Mucosa of descending colon (tissue), 3 donors: ENCODE measurements at regions not wholly inside any gene's neighbourhood (a gene's known extent, or its start where the extent isn't known, plus 50 kb on each side); places are given as distances from the start of the nearest gene placed in this dataset.

ENCODE experiments used
- ATAC-seq: fragments of 200-7000 bp; cut with Tn5 transposase; one replicate; pipeline ENCODE4 v1.9.1; 2020; ENCODE audit warnings: mild to moderate bottlenecking, moderate library complexity
- DNase-seq, 3 donors: peaks; one replicate each; pipeline ENCODE4 v3.0.0-alpha.2; 2020
- H3K36me3 ChIP-seq: fragments of 200-600 bp; one replicate; pipeline ENCODE4 v1.8.0; 2021; ENCODE audit warnings: low read depth, mild to moderate bottlenecking
- H3K4me1 ChIP-seq: fragments of 200-600 bp; one replicate; pipeline ENCODE4 v1.8.0; 2021; ENCODE audit warnings: low read depth, mild to moderate bottlenecking
- H3K4me3 ChIP-seq: fragments of 200-600 bp; one replicate; pipeline ENCODE4 v1.8.0; 2021; ENCODE audit warnings: mild to moderate bottlenecking
- H3K9me3 ChIP-seq: fragments of 200-600 bp; one replicate; pipeline ENCODE4 v1.8.0; 2021; ENCODE audit warnings: mild to moderate bottlenecking
- CTCF ChIP-seq: fragments of 200-600 bp; IDR thresholded peaks from one replicate; pipeline ENCODE4 v1.8.0; 2022; ENCODE audit warnings: antibody characterized with exemption, mild to moderate bottlenecking
- intact Hi-C, 2 donors: fragments of 100-400 bp; cut with DNase I in 1 of 2; cut with micrococcal nuclease in 1 of 2; formaldehyde crosslinking; loops; one replicate each; pipeline versions ENCODE4 v1.11.0 to v1.11.1; 2022; cut with DNase I, micrococcal nuclease
- donor health status: DM: no; HTN: no; CAD: no; lungs with moderate emphysema.
- donor health status: DM: no; HTN: no; CAD: no.
- donor health status: DM: no; HTN: yes; CAD: no.

GRCh38 chr12:70045036-70045435 is 198.2 kb upstream of the CNOT2 start:
- peak; percentile 42 for ATAC-seq

GRCh38 chr12:70045514-70045913 is 197.7 kb upstream of the CNOT2 start:
- intact Hi-C loops = no loop called here
- DNase-seq = peak in 1 of 3 donors; percentile 33
- no peaks in the 10 kb centered on the region for H3K9me3 ChIP-seq
- TF ChIP-seq CTCF = no peak
- H3K36me3 ChIP-seq = no peaks in the 10 kb centered on the region
- peaks cover 35% of the 10 kb centered on the region for H3K4me1 ChIP-seq
- H3K4me3 ChIP-seq = no peak overlapping the region
- ATAC-seq = peak; percentile 55

More at GRCh38 chr12:70045036-70045435, 198.2 kb upstream of the CNOT2 start:
- Histone ChIP-seq H3K4me1 (peaks cover 30% of the 10 kb centered on the region), H3K36me3 (no peaks in the 10 kb centered on the region), H3K9me3 (no peaks in the 10 kb centered on the region), H3K4me3 (no peak overlapping the region)
- no peak for DNase-seq
- no peak for TF ChIP-seq CTCF
- intact Hi-C loops = no loop called here

GRCh38 chr12:70048521-70049250 is 194.5 kb upstream of the CNOT2 start:
- intact Hi-C loops = no loop called here
- no peaks in the 10 kb centered on the region for H3K36me3 ChIP-seq
- ATAC-seq = peak; percentile 67
- H3K4me3 ChIP-seq = no peak overlapping the region
- no peaks in the 10 kb centered on the region for H3K9me3 ChIP-seq
- H3K4me1 ChIP-seq = peaks cover 31% of the 10 kb centered on the region
- peak in 1 of 3 donors; percentile 40 for DNase-seq
- TF ChIP-seq CTCF = no peak

- H3K4me1 ChIP-seq = peaks cover 20% of the 10 kb centered on the region
- no peak overlapping the region for H3K4me3 ChIP-seq
- no peaks in the 10 kb centered on the region for H3K9me3 ChIP-seq
- no peaks in the 10 kb centered on the region for H3K36me3 ChIP-seq
- DNase-seq (peak in 1 of 3 donors; percentile 74), ATAC-seq (peak; percentile 80)
- intact Hi-C loops = no loop called here
- no peak for TF ChIP-seq CTCF
Observed at GRCh38 chr12:70049596-70050360, 193.5 kb upstream of the CNOT2 start.

GRCh38 chr12:70052476-70052875 is 190.8 kb upstream of the CNOT2 start:
- TF ChIP-seq CTCF = no peak
- DNase-seq (no peak), ATAC-seq (no peak)
- Histone ChIP-seq H3K36me3 (no peaks in the 10 kb centered on the region), H3K9me3 (no peaks in the 10 kb centered on the region), H3K4me1 (peaks cover 14% of the 10 kb centered on the region), H3K4me3 (no peak overlapping the region)
- intact Hi-C loops = no loop called here
